Liver (tissue), 8 donors: ENCODE measurements at regions not wholly inside any gene's neighbourhood (a gene's known extent, or its start where the extent isn't known, plus 50 kb on each side); places are given as distances from the start of the nearest gene placed in this dataset.
"Not testable (repeated sequence)": the region's sequence is repeated elsewhere in the genome, so short reads cannot be mapped to it uniquely, and the experiment has no call there.

Experiments used
- DNase-seq: peaks from one replicate; pipeline ENCODE4 v3.0.0-alpha.2; 2017; ENCODE audit warnings: low spot score
- H3K27ac ChIP-seq, 2 donors: one replicate each; pipeline ENCODE4 v1.7.0; 2013; ENCODE audit warnings: inconsistent platforms in 2 of 2, low read length in 2 of 2, control low read depth in 1 of 2, low read depth in 1 of 2, mild to moderate bottlenecking in 1 of 2
- H3K27me3 ChIP-seq, 4 donors: one replicate each; pipeline versions ENCODE4 v1.6.1 to v1.7.0; 2013; ENCODE audit warnings: low read length in 3 of 4, inconsistent platforms in 1 of 4, mild to moderate bottlenecking in 1 of 4, moderate library complexity in 1 of 4; ENCODE audit not compliant: control insufficient read depth in 4 of 4, insufficient read depth in 4 of 4
- H3K36me3 ChIP-seq, 4 donors: one replicate each; pipeline versions ENCODE4 v1.6.1 to v1.7.0; 2013; ENCODE audit warnings: low read length in 3 of 4, mild to moderate bottlenecking in 3 of 4, low read depth in 1 of 4, moderate library complexity in 1 of 4; ENCODE audit not compliant: control insufficient read depth in 4 of 4, insufficient read depth in 3 of 4
- H3K4me1 ChIP-seq, 4 donors: one replicate each; pipeline versions ENCODE4 v1.6.1 to v1.7.0; 2013; ENCODE audit warnings: low read length in 3 of 4, mild to moderate bottlenecking in 3 of 4, moderate library complexity in 1 of 4; ENCODE audit not compliant: control insufficient read depth in 4 of 4, insufficient read depth in 4 of 4
- H3K4me3 ChIP-seq, 3 donors: one replicate each; pipeline versions ENCODE4 v1.6.1 to v1.7.0; 2013; ENCODE audit warnings: low read length in 3 of 3, control low read depth in 1 of 3, low read depth in 1 of 3, mild to moderate bottlenecking in 1 of 3
- H3K9ac ChIP-seq, 2 donors: one replicate each; pipeline ENCODE4 v1.7.0; 2013; ENCODE audit warnings: low read length in 2 of 2, mild to moderate bottlenecking in 2 of 2, moderate library complexity in 2 of 2, control low read depth in 1 of 2, low read depth in 1 of 2
- H3K9me3 ChIP-seq, 4 donors: one replicate each; pipeline versions ENCODE4 v1.6.1 to v1.7.0; 2013; ENCODE audit warnings: low read length in 3 of 4; ENCODE audit not compliant: control insufficient read depth in 4 of 4
- CTCF ChIP-seq: fragments of 150-350 bp; IDR thresholded peaks from 2 replicates; pipeline ENCODE4 v1.5.1; 2017; ENCODE audit warnings: improper control_type of control experiment, low read depth, low read length; ENCODE audit not compliant: missing input control
- EGR1 ChIP-seq, 2 donors: IDR thresholded peaks; 2 replicates each; pipeline ENCODE4 v1.6.1; 2016 to 2018; ENCODE audit warnings: antibody characterized with exemption in 2 of 2, low read depth in 2 of 2
- FOXA1 ChIP-seq: IDR thresholded peaks from 2 replicates; pipeline ENCODE4 v1.6.1; 2016; ENCODE audit warnings: antibody characterized with exemption
- FOXA2 ChIP-seq: IDR thresholded peaks from 2 replicates; pipeline ENCODE4 v1.6.1; 2016; ENCODE audit warnings: antibody characterized with exemption
- GABPA ChIP-seq, 2 donors: IDR thresholded peaks in 1 of 2; conservative IDR thresholded peaks in 1 of 2; 2 replicates each; pipeline ENCODE4 v1.6.1; 2016; ENCODE audit warnings: antibody characterized with exemption in 2 of 2, mild to moderate bottlenecking in 1 of 2, moderate library complexity in 1 of 2
- HNF4A ChIP-seq, 2 donors: conservative IDR thresholded peaks; 2 replicates each; pipeline ENCODE4 v1.6.1; 2016; ENCODE audit warnings: antibody characterized with exemption in 2 of 2, mild to moderate bottlenecking in 2 of 2
- HNF4G ChIP-seq: IDR thresholded peaks from 2 replicates; pipeline ENCODE4 v1.6.1; 2016; ENCODE audit warnings: antibody characterized with exemption
- JUND ChIP-seq, 2 donors: IDR thresholded peaks; 2 replicates each; pipeline ENCODE4 v1.6.1; 2016; ENCODE audit warnings: antibody characterized with exemption in 2 of 2
- NR2F2 ChIP-seq: IDR thresholded peaks from 2 replicates; pipeline ENCODE4 v1.6.1; 2016; ENCODE audit warnings: antibody characterized with exemption
- RAD21 ChIP-seq, 2 donors: IDR thresholded peaks; 2 replicates each; pipeline ENCODE4 v1.6.1; 2016; ENCODE audit warnings: antibody characterized with exemption in 2 of 2, mild to moderate bottlenecking in 2 of 2
- RXRA ChIP-seq, 2 donors: IDR thresholded peaks; 2 replicates each; pipeline ENCODE4 v1.6.1; 2017 to 2018; ENCODE audit warnings: antibody characterized with exemption in 2 of 2, mild to moderate bottlenecking in 1 of 2
- SP1 ChIP-seq: IDR thresholded peaks from 2 replicates; pipeline ENCODE4 v1.6.1; 2018; ENCODE audit warnings: antibody characterized with exemption, mild to moderate bottlenecking
- TAF1 ChIP-seq: conservative IDR thresholded peaks from 2 replicates; pipeline ENCODE4 v1.6.1; 2016; ENCODE audit warnings: antibody characterized with exemption, mild to moderate bottlenecking
- YY1 ChIP-seq: IDR thresholded peaks from 2 replicates; pipeline ENCODE4 v1.6.1; 2016; ENCODE audit warnings: antibody characterized with exemption, mild to moderate bottlenecking
- ZBTB33 ChIP-seq: IDR thresholded peaks from 2 replicates; pipeline ENCODE4 v1.6.1; 2016; ENCODE audit warnings: antibody characterized with exemption
- WGBS: extraction: QIAGEN DNeasy Blood & Tissue Kit; methylation state at CpG from one replicate; pipeline ENCODE4 v1.1.7; 2013; 5-methylcytosine and 5-hydroxymethylcytosine counted together
- TF ChIP-seq, protein P1 (sequence below): IDR thresholded peaks from 2 replicates; pipeline ENCODE4 v1.6.1; 2016; ENCODE audit warnings: antibody characterized with exemption
- TF ChIP-seq, protein P2 (sequence below): IDR thresholded peaks from 2 replicates; pipeline ENCODE4 v1.6.1; 2016; ENCODE audit warnings: antibody characterized with exemption, mild to moderate bottlenecking
- TF ChIP-seq, protein P3 (sequence below): IDR thresholded peaks from 2 replicates; pipeline ENCODE4 v1.6.1; 2016; ENCODE audit warnings: antibody characterized with exemption
- donor health status: healthy.
- donor health status: healthy.
- donor health status: healthy.
- donor health status: healthy.
- donor health status: healthy.

GRCh38 chr16:29302976-29303375 is 103.5 kb downstream of the NPIPB11 start:
- no peak for DNase-seq
- TF ChIP-seq SP1 (no peak), TAF1 (no peak), RAD21 (IDR thresholded peaks at IDR 0.05) (no peak), JUND (IDR thresholded peaks at IDR 0.05) (no peak), RXRA (IDR thresholded peaks at IDR 0.05) (no peak), ZBTB33 (no peak), YY1 (no peak), NR2F2 (no peak), EGR1 (IDR thresholded peaks at IDR 0.05; ENCODE audit: low read depth in 2 of 2) (no peak), FOXA2 (no peak), CTCF (no peak), FOXA1 (no peak), HNF4A (conservative IDR thresholded peaks at IDR 0.05) (no peak), GABPA (IDR thresholded peaks at IDR 0.05 in 1 of 2, conservative IDR thresholded peaks at IDR 0.05 in 1 of 2) (no peak), HNF4G (no peak)
- TF ChIP-seq, protein P1, sequence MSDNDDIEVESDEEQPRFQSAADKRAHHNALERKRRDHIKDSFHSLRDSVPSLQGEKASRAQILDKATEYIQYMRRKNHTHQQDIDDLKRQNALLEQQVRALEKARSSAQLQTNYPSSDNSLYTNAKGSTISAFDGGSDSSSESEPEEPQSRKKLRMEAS, result no peak
- TF ChIP-seq, protein P2, sequence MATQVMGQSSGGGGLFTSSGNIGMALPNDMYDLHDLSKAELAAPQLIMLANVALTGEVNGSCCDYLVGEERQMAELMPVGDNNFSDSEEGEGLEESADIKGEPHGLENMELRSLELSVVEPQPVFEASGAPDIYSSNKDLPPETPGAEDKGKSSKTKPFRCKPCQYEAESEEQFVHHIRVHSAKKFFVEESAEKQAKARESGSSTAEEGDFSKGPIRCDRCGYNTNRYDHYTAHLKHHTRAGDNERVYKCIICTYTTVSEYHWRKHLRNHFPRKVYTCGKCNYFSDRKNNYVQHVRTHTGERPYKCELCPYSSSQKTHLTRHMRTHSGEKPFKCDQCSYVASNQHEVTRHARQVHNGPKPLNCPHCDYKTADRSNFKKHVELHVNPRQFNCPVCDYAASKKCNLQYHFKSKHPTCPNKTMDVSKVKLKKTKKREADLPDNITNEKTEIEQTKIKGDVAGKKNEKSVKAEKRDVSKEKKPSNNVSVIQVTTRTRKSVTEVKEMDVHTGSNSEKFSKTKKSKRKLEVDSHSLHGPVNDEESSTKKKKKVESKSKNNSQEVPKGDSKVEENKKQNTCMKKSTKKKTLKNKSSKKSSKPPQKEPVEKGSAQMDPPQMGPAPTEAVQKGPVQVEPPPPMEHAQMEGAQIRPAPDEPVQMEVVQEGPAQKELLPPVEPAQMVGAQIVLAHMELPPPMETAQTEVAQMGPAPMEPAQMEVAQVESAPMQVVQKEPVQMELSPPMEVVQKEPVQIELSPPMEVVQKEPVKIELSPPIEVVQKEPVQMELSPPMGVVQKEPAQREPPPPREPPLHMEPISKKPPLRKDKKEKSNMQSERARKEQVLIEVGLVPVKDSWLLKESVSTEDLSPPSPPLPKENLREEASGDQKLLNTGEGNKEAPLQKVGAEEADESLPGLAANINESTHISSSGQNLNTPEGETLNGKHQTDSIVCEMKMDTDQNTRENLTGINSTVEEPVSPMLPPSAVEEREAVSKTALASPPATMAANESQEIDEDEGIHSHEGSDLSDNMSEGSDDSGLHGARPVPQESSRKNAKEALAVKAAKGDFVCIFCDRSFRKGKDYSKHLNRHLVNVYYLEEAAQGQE, result no peak
- TF ChIP-seq, protein P3, sequence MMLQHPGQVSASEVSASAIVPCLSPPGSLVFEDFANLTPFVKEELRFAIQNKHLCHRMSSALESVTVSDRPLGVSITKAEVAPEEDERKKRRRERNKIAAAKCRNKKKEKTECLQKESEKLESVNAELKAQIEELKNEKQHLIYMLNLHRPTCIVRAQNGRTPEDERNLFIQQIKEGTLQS, result no peak

DNA sequence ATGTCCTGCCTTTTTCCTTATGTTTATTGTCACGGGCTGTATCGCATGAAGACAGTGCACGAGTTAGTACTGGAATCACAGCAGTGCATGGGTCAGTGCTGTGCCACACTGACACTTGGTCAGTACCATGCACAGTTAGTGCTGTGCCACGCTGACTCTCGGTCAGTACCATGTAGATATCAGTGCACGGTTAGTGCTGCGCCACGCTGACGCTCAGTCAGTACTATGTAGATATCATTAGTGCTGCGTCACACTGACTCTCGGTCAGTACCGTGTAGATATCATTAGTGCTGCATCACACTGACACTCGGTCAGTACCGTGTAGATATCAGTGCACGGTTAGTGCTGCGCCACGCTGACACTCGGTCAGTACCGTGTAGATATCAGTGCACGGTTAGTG is 104.1 kb downstream of the NPIPB11 start:
- H3K4me1 ChIP-seq, H3K27ac ChIP-seq, DNase-seq, H3K27me3 ChIP-seq, H3K9ac ChIP-seq, H3K9me3 ChIP-seq, H3K4me3 ChIP-seq: not testable (repeated sequence)
- WGBS, result 98% methylated on average over 20 of the region's 20 CpGs
- peaks cover 2 to 25% (median 14%) of the 10 kb centered on the region in 4 donors for H3K36me3 ChIP-seq

More at GRCh38 chr16:29302976-29303375, 103.5 kb downstream of the NPIPB11 start:
- H3K9me3 ChIP-seq, result no peaks in the 10 kb centered on the region
- WGBS, result 97% methylated on average over 13 of the region's 13 CpGs
- no peak overlapping the region for H3K4me3 ChIP-seq
- peaks cover 0 to 10% (median 6%) of the 10 kb centered on the region in 4 donors for H3K4me1 ChIP-seq
- H3K27me3 ChIP-seq, result no peaks in the 10 kb centered on the region
- H3K36me3 ChIP-seq, result peaks cover 2 to 25% (median 14%) of the 10 kb centered on the region in 4 donors
- H3K9ac ChIP-seq, result no peak overlapping the region
- no peak overlapping the region for H3K27ac ChIP-seq

- WGBS, result 86% methylated on average over 15 of the region's 15 CpGs
- DNase-seq, result not testable (repeated sequence)
Observed at GRCh38 chr16:29301662-29302285, 104.7 kb downstream of the NPIPB11 start.

More at GRCh38 chr16:29301662-29302285, 104.7 kb downstream of the NPIPB11 start:
- not testable (repeated sequence) for H3K27ac ChIP-seq, H3K9ac ChIP-seq, H3K9me3 ChIP-seq, H3K4me3 ChIP-seq, H3K27me3 ChIP-seq, H3K4me1 ChIP-seq
- peaks cover 4 to 25% (median 14%) of the 10 kb centered on the region in 4 donors for H3K36me3 ChIP-seq
